Neural cell (in vitro differentiated cells): ENCODE measurements at regions not wholly inside any gene's neighbourhood (a gene's known extent, or its start where the extent isn't known, plus 50 kb on each side); places are given as distances from the start of the nearest gene placed in this dataset.

ENCODE experiments used
- EZH2 ChIP-seq: fragments of 200-600, 300-800 bp; shearing (Covaris generic), sonication (generic); IDR thresholded peaks from 2 replicates; pipeline ENCODE4 v1.6.1; 2014; ENCODE audit warnings: antibody characterized with exemption, low read length, borderline replicate concordance, mild to moderate bottlenecking; ENCODE audit not compliant: insufficient read depth, poor library complexity, severe bottlenecking
- TF ChIP-seq, protein P1 (sequence below): fragments of 450-650 bp; IDR thresholded peaks from 2 replicates; pipeline ENCODE4 v1.5.1; 2014; ENCODE audit warnings: antibody characterized with exemption, mild to moderate bottlenecking, moderate library complexity; ENCODE audit not compliant: poor library complexity, severe bottlenecking
- TF ChIP-seq, protein P2 (sequence below): IDR thresholded peaks from 2 replicates; pipeline ENCODE4 v1.6.1; 2012; ENCODE audit warnings: borderline replicate concordance

GRCh38 chr3:161957467-161957866, 460.9 kb downstream of the OTOL1 start:
- TF ChIP-seq, protein P1, sequence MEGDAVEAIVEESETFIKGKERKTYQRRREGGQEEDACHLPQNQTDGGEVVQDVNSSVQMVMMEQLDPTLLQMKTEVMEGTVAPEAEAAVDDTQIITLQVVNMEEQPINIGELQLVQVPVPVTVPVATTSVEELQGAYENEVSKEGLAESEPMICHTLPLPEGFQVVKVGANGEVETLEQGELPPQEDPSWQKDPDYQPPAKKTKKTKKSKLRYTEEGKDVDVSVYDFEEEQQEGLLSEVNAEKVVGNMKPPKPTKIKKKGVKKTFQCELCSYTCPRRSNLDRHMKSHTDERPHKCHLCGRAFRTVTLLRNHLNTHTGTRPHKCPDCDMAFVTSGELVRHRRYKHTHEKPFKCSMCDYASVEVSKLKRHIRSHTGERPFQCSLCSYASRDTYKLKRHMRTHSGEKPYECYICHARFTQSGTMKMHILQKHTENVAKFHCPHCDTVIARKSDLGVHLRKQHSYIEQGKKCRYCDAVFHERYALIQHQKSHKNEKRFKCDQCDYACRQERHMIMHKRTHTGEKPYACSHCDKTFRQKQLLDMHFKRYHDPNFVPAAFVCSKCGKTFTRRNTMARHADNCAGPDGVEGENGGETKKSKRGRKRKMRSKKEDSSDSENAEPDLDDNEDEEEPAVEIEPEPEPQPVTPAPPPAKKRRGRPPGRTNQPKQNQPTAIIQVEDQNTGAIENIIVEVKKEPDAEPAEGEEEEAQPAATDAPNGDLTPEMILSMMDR, result no peak
- no peak for TF ChIP-seq EZH2
- TF ChIP-seq, protein P2, sequence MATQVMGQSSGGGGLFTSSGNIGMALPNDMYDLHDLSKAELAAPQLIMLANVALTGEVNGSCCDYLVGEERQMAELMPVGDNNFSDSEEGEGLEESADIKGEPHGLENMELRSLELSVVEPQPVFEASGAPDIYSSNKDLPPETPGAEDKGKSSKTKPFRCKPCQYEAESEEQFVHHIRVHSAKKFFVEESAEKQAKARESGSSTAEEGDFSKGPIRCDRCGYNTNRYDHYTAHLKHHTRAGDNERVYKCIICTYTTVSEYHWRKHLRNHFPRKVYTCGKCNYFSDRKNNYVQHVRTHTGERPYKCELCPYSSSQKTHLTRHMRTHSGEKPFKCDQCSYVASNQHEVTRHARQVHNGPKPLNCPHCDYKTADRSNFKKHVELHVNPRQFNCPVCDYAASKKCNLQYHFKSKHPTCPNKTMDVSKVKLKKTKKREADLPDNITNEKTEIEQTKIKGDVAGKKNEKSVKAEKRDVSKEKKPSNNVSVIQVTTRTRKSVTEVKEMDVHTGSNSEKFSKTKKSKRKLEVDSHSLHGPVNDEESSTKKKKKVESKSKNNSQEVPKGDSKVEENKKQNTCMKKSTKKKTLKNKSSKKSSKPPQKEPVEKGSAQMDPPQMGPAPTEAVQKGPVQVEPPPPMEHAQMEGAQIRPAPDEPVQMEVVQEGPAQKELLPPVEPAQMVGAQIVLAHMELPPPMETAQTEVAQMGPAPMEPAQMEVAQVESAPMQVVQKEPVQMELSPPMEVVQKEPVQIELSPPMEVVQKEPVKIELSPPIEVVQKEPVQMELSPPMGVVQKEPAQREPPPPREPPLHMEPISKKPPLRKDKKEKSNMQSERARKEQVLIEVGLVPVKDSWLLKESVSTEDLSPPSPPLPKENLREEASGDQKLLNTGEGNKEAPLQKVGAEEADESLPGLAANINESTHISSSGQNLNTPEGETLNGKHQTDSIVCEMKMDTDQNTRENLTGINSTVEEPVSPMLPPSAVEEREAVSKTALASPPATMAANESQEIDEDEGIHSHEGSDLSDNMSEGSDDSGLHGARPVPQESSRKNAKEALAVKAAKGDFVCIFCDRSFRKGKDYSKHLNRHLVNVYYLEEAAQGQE, result no peak
